HG02943 (cell line): ENCODE measurements at regions not wholly inside any gene's neighbourhood (a gene's known extent, or its start where the extent isn't known, plus 50 kb on each side); places are given as distances from the start of the nearest gene placed in this dataset.

ENCODE experiments used
- ATAC-seq: cut with Tn5 transposase; IDR thresholded peaks from one replicate; pipeline ENCODE4 v1.9.1; 2021; ENCODE audit warnings: mild to moderate bottlenecking, low read depth, moderate library complexity; ENCODE audit not compliant: unreplicated experiment

DNA sequence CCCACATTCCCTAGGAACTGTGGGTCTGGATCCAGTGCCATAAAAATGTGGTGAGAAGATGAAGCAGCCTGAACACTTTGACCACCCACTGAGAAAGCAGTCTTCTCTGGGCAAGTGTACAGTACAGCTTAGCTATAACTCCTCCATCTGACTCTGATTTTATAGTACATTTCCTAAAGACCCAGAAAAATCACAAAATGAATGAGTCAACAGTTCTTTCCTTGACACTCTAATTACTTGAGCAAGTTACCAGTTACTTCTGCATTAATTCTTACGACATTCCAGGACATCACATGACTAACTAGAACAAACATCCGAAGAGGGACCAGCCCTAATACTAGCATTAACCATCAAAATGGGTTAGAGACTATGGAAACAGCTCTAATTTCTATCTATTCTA is 148.1 kb upstream of the PEX5L start:
- ATAC-seq, result no peak

GRCh38 chr3:180185650-180186049 is 148.9 kb upstream of the PEX5L start:
- ATAC-seq, result no peak

DNA sequence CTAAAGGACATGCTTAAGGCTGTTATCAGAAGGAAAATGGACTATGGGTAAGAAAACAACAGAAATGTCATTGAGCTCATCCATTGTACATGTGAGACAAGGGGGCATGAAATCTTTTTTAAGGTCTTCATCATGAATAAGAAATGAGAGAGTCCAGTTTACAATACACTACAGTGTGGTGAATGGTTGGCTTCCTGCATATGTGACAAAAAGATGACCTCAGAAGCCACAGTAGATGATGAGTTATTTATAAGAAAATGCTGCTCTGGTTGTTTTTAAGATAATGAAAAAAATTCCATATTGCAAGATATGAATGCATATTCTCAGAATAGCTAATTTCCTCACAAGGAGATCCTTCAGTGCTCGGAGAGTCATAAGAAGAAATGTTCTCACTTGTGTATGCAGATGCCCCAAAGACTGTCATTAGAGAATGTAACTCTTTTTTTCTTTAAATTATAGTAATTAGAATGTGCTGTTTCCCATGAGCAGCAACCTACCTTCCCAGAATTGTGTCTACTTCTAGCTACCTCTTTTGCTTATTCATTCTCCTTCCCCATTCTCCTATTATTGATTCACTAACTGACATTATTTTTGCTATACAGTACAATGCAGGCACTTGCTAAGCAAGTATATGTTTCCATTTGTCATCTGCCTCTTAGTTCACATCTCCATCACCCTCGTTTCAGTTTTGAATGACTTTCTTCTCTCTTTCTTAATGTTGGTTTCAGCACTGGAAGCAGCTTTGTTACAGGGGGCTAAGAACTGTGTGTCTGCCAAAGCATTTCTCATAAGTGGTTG is 152.0 kb upstream of the PEX5L start:
- ATAC-seq, result no peak

GRCh38 chr3:180189310-180189648 is 152.5 kb upstream of the PEX5L start:
- no peak for ATAC-seq

- ATAC-seq, result no peak
Measured at GRCh38 chr3:180196658-180197057, 159.9 kb upstream of the PEX5L start.

- no peak for ATAC-seq
Measured at GRCh38 chr3:180199417-180199995, 162.8 kb upstream of the PEX5L start.

- ATAC-seq, result no peak
Measured at GRCh38 chr3:180215866-180216265, 179.1 kb upstream of the PEX5L start.

DNA sequence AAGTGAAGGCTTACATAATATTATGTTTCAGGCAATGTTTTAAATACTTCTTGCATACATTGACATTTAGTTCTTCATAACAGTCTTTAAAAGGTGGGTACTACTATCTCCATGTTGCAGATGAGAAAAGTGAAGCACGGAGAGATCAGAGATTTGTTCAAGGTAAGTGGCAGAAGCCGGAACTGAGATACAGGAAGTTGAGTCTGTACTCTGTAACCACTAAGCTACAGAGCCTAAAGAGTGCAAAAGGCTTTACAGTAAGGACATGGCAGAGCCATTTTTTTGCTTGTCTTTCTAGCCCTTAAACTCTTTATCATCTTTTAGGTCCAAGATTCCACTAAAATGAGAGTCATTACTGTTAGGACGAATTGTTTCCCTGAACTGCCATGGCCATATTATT is 186.5 kb upstream of the PEX5L start:
- ATAC-seq, result no peak

DNA sequence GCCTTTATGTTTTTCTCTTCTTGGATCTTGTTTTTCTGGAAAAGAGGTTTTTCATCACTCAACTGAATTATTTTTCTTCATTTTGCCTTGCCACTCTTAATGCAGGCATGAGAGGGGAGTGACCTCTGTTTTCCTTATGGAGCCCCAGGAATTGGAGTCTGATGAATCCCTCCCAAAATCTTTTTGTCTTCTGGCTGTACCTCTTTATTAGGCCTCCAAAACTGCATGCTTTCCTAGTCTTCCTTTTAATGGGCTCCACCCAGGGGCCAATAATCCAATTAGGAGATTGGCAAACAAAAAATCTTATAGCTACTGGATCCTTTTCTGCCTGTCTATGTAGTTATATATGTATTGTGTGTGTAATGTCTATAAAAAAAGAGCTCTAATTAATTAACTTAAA is 192.4 kb upstream of the PEX5L start:
- no peak for ATAC-seq

GRCh38 chr3:180239939-180240338 is 203.2 kb upstream of the PEX5L start:
- no peak for ATAC-seq

GRCh38 chr3:180246688-180247195 is 210.0 kb upstream of the PEX5L start:
- no peak for ATAC-seq

DNA sequence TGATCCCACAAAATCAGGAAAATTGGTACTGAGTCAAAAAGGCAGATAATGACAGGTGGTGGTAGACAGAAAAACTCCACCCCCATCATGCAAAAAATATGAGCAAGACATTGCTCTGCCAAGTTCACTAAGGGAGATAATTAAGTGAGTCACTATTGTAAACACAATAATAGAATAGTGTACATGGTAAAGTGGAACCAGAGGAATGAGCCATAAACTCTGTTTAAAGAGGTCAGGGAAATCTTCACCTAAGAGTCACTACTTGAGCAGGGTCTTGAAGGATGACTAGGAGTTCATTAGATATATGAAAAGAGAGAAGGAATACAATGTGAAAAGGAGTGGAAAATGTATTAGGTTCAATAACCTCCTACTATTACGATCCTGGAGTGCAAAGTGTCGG is 213.4 kb upstream of the PEX5L start:
- no peak for ATAC-seq

DNA sequence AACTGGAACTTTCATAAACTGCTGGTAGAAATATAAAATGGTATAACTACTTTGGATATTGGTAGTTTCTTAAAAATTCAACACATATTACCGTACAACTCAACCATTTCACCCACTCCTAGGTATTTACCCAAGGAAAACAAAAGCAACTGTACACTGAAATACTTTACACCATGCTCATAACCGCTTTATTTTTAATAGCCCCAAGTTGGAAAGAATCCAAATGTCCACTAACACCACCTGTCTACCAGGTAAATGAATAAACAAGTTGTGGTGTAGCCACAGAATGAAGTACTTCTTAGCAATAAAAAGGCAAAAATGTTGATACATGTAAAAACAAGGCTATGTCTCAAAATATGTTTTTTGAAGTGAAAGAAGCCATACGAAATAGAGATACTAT is 215.9 kb upstream of the PEX5L start:
- no peak for ATAC-seq

- no peak for ATAC-seq
Measured at GRCh38 chr3:180253283-180253682, 216.5 kb upstream of the PEX5L start.

DNA sequence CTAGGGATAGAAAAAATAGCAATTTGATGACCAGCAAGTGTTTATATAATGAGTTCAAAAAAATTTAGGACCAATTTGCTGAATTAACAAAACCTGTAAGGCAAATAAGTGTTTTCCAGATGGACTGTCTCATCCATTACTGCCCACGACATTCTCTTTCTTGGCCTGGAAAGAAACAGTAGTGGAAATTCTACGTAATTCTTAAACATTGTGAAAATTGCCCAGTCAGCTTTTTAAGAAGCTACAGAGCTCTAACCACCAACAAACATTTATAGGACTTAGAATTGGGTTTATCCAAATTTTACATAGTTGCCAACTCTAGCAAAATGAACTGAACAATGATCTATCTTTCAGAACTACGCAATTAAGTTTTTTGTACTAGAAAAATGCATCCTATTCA is 227.7 kb upstream of the PEX5L start:
- no peak for ATAC-seq

GRCh38 chr3:180265551-180265950 is 228.8 kb upstream of the PEX5L start:
- no peak for ATAC-seq

DNA sequence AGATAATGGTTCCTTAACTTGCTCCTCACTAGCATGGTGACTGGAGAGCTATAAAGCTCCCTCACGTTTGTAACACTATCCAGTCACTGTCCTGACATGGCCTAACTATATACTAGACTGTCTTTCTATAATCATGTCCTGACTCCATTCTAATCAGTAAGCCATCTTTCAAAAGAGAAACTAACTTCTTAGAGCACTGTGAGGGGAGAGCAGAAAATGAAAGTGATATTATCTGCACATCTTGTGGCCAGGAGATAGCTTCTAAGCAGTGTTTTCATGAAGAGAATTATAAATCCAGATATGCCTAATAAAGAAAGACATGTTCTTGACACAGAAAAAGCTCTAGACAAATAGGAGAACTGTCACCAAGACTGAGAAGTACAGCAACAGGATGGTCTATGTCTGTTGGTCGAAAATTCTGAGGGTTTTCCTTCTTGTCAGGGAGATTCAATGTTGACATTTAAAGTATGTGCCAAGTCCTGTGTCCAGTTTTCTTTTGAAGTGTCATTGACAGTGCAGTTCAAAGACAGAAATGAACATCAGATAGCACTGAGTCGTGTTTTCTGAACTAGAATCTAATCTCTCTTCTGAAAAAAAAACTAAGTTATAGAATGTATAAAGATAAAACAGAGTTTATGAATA is 230.6 kb upstream of the PEX5L start:
- peak; percentile 100 for ATAC-seq

DNA sequence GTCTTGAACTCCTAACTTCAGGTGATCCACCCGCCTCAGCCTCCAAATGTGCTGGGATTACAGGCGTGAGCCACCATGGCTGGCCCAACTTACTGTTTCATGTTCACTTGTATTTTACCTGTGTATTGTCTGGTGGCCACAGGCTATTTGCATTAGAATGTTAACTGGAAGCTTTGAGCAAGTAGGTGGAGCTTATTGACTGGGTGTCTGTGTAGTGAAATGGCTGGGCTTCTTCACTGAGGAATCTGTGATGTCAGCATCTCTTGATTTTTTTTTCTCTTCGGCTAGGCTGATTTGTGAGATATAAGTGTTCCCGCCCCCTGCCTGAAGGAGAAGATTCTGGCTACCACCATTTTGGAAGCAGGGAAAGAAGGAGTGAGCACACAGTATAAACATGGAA is 237.8 kb upstream of the PEX5L start:
- no peak for ATAC-seq

GRCh38 chr3:180275176-180275575 is 238.4 kb upstream of the PEX5L start:
- no peak for ATAC-seq

DNA sequence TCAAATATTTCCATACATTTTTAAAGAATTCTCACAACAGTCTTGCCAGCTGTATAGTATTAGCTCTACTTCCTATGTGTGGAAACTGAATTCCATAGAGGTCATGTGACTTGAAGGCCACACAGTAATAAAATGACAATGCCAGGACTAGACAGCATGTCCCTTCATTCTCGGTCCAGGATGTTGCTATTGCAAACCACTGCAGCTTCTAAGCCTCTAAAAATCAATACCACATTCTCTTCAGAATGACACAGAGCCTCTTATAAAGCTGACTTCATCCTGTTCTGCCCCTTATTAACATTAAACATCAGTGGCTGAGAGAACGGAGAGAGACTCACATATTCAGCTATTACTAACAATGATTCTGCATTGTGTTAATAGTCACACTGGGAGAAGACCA is 240.3 kb upstream of the PEX5L start:
- no peak for ATAC-seq

- ATAC-seq, result peak; percentile 92
Measured at GRCh38 chr3:180278583-180279188, 241.9 kb upstream of the PEX5L start.
